ENCODE measurements at regions not wholly inside any gene's neighbourhood (a gene's known extent, or its start where the extent isn't known, plus 50 kb on each side); places are given as distances from the start of the nearest gene placed in this dataset.

GRCh38 chr2:174664084-174664759 lies 66.6 kb upstream of the WIPF1 start:
- no peak for TF ChIP-seq CTCF (IDR thresholded peaks at IDR 0.05; ENCODE audit: low read depth, low read length, poor library complexity, severe bottlenecking)
- TF ChIP-seq EZH2phosphoT487 (IDR thresholded peaks at IDR 0.05; ENCODE audit: borderline replicate concordance, low read length) = no peak

All from DOHH2 (cell line).